ENCODE measurements at regions not wholly inside any gene's neighbourhood (a gene's known extent, or its start where the extent isn't known, plus 50 kb on each side); places are given as distances from the start of the nearest gene placed in this dataset.

DNA sequence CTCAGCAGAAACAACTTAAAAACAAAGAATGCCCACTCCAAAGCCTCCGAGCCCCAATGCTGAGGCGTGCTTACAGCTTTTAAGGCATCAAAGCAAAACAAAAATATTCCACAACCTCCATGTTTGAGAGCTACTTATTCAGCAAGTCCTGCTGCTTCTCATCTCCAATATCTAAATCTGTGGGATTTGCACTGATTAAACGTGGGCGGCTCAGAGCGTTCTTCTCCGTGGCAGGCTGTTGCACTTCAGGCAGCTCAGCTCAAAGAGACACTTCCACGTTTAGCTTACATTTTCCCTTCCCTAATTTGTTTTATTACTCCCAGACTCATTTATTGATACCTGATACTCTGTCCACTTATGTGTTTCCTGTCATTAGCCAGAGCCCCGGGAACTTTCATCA is 282.6 kb upstream of the MCTP2 start:
- no peaks in the 10 kb centered on the region for H3K36me3 Mint-ChIP-seq (ENCODE audit: low read depth)
- H3K27ac Mint-ChIP-seq (ENCODE audit: unreplicated experiment): peak overlapping the region; percentile 10
- H3K27me3 Mint-ChIP-seq (ENCODE audit: low read depth): no peaks in the 10 kb centered on the region
- no peak for DNase-seq (ENCODE audit: low read depth, low spot score)
- no peak overlapping the region for H3K4me3 Mint-ChIP-seq
- TF ChIP-seq, protein P1, sequence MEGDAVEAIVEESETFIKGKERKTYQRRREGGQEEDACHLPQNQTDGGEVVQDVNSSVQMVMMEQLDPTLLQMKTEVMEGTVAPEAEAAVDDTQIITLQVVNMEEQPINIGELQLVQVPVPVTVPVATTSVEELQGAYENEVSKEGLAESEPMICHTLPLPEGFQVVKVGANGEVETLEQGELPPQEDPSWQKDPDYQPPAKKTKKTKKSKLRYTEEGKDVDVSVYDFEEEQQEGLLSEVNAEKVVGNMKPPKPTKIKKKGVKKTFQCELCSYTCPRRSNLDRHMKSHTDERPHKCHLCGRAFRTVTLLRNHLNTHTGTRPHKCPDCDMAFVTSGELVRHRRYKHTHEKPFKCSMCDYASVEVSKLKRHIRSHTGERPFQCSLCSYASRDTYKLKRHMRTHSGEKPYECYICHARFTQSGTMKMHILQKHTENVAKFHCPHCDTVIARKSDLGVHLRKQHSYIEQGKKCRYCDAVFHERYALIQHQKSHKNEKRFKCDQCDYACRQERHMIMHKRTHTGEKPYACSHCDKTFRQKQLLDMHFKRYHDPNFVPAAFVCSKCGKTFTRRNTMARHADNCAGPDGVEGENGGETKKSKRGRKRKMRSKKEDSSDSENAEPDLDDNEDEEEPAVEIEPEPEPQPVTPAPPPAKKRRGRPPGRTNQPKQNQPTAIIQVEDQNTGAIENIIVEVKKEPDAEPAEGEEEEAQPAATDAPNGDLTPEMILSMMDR (conservative IDR thresholded peaks at IDR 0.05): no peak
- H3K9me3 Mint-ChIP-seq: peaks cover 3% of the 10 kb centered on the region
- H3K4me1 Mint-ChIP-seq: peaks cover 5% of the 10 kb centered on the region

DNA sequence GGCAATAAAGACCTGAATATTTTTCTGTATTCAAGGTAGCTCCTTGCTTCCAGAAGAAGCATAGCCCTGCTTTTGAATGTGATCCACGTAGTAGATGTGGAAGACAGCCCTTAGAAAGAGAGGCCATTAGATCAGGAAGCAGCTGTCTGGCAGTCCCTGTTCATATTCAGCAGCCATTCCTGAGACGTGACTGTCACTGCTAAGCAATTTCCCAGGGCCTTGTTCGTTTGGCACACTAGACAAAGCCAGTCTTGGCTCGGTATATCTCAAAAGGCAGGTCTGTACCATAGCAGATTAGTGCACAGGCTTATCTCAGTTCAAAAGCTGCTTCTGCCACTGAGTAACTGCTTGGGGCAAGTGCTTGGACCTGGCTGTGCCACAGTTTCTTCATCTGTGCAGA is 287.8 kb upstream of the MCTP2 start:
- Mint-ChIP-seq H3K9me3 (peaks cover 3% of the 10 kb centered on the region), H3K27ac (ENCODE audit: unreplicated experiment) (peak overlapping the region; percentile 91), H3K27me3 (ENCODE audit: low read depth) (no peaks in the 10 kb centered on the region), H3K4me1 (peaks cover 17% of the 10 kb centered on the region), H3K36me3 (ENCODE audit: low read depth) (no peaks in the 10 kb centered on the region), H3K4me3 (no peak overlapping the region)
- TF ChIP-seq, protein P1 (conservative IDR thresholded peaks at IDR 0.05): no peak
- DNase-seq (ENCODE audit: low read depth, low spot score): no peak

DNA sequence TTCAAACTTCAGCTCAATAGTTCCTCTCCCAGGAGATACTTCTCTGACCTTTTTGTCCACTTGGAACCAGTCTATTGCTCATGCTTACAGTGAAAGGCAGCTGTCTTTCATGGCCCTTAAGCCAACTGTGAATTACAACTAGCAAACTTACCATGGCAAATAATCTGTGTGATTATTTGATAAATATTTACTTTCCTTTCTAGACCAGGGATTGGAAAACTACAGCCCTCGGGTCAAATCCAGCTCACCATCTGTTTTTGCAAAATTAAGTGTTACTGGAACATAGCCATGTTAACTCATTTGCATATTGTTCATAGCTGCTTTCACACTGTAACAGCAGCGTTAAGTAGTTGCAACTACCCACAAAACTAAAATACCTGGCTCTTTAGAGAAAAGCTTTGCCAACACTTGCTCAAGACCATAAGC is 289.1 kb upstream of the MCTP2 start:
- Mint-ChIP-seq H3K4me1 (peaks cover 17% of the 10 kb centered on the region), H3K27ac (ENCODE audit: unreplicated experiment) (no peak overlapping the region), H3K36me3 (ENCODE audit: low read depth) (no peaks in the 10 kb centered on the region), H3K9me3 (peaks cover 3% of the 10 kb centered on the region), H3K27me3 (ENCODE audit: low read depth) (no peaks in the 10 kb centered on the region), H3K4me3 (no peak overlapping the region)
- TF ChIP-seq, protein P1 (conservative IDR thresholded peaks at IDR 0.05): no peak
- DNase-seq (ENCODE audit: low read depth, low spot score): no peak

DNA sequence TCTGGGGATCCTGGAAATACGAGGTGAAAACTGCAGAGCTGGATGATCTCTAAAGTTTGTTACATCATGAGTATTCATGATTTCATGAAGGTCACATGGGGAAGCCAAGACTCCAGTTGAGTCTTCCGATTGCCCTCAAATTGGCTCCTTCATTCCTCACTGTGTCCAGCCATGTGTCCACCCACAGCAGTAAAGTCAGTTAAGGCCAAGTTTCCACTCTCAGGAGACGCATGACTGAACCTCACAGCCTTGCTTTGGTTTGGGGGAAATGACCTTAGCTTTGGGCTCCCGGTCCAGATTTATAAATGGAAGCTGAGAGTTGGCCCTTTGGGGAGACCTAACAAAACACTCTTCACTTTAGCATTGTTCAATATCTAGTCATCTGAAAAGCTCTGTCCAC is 289.7 kb upstream of the MCTP2 start:
- peaks cover 17% of the 10 kb centered on the region for H3K4me1 Mint-ChIP-seq
- no peak overlapping the region for H3K27ac Mint-ChIP-seq (ENCODE audit: unreplicated experiment)
- DNase-seq (ENCODE audit: low read depth, low spot score): no peak
- no peaks in the 10 kb centered on the region for H3K27me3 Mint-ChIP-seq (ENCODE audit: low read depth)
- H3K4me3 Mint-ChIP-seq: no peak overlapping the region
- no peaks in the 10 kb centered on the region for H3K36me3 Mint-ChIP-seq (ENCODE audit: low read depth)
- TF ChIP-seq, protein P1 (conservative IDR thresholded peaks at IDR 0.05): no peak
- H3K9me3 Mint-ChIP-seq: peaks cover 3% of the 10 kb centered on the region

- no peak for DNase-seq (ENCODE audit: low read depth, low spot score)
- no peaks in the 10 kb centered on the region for H3K27me3 Mint-ChIP-seq (ENCODE audit: low read depth)
- H3K9me3 Mint-ChIP-seq: peaks cover 3% of the 10 kb centered on the region
- no peak overlapping the region for H3K4me3 Mint-ChIP-seq
- H3K27ac Mint-ChIP-seq (ENCODE audit: unreplicated experiment): no peak overlapping the region
- H3K4me1 Mint-ChIP-seq: peaks cover 17% of the 10 kb centered on the region
- no peaks in the 10 kb centered on the region for H3K36me3 Mint-ChIP-seq (ENCODE audit: low read depth)
- TF ChIP-seq, protein P1 (conservative IDR thresholded peaks at IDR 0.05): no peak
These were observed 291.1 kb upstream of the MCTP2 start for GRCh38 chr15:93940226-93940625.

Data from neural crest cell (in vitro differentiated cells).